Stomach (tissue), 4 donors: ENCODE measurements at regions not wholly inside any gene's neighbourhood (a gene's known extent, or its start where the extent isn't known, plus 50 kb on each side); places are given as distances from the start of the nearest gene placed in this dataset.

Experiments used
- EP300 ChIP-seq: sonication (generic); formaldehyde crosslinking; IDR thresholded peaks from one replicate; pipeline ENCODE4 v1.6.1; 2017; ENCODE audit warnings: antibody characterized with exemption
- POLR2A ChIP-seq, 4 donors: fragments of 450-650 bp; IDR thresholded peaks; one replicate each; pipeline ENCODE4 v1.6.1; 2016; ENCODE audit warnings: antibody characterized with exemption in 4 of 4, control low read depth in 2 of 4, mild to moderate bottlenecking in 1 of 4, moderate library complexity in 1 of 4
- TF ChIP-seq, protein P1 (sequence below), 7 experiments: fragments of 450-650 bp in 4 of 7; fragments of 200-600 bp in 3 of 7; sonication (generic) in 3 of 7; IDR thresholded peaks; one replicate each; pipeline ENCODE4 v1.5.1; 2016 to 2019; ENCODE audit warnings: antibody characterized with exemption in 7 of 7, control low read depth in 2 of 7, mild to moderate bottlenecking in 1 of 7

DNA sequence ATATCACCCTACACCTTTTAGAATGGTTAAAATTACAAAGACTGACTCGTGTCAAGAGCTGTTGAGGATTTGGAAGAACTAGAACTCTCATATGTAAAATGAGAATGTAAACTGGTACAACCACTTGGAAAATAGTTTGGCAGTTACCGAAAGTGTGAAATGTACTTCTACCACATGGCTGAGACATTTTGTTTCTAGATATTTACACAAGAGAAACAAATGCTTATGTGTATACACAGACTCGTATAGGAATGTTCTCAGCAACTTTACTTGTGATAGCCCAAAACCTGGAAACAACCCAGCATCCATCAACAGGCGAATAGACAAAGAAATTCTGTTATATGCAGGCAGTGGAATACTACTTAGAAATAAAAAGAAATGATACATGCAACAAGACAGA, 103.0 kb downstream of the BRMS1L start:
- TF ChIP-seq POLR2A (IDR thresholded peaks at IDR 0.05) = no peak
- TF ChIP-seq, protein P1, sequence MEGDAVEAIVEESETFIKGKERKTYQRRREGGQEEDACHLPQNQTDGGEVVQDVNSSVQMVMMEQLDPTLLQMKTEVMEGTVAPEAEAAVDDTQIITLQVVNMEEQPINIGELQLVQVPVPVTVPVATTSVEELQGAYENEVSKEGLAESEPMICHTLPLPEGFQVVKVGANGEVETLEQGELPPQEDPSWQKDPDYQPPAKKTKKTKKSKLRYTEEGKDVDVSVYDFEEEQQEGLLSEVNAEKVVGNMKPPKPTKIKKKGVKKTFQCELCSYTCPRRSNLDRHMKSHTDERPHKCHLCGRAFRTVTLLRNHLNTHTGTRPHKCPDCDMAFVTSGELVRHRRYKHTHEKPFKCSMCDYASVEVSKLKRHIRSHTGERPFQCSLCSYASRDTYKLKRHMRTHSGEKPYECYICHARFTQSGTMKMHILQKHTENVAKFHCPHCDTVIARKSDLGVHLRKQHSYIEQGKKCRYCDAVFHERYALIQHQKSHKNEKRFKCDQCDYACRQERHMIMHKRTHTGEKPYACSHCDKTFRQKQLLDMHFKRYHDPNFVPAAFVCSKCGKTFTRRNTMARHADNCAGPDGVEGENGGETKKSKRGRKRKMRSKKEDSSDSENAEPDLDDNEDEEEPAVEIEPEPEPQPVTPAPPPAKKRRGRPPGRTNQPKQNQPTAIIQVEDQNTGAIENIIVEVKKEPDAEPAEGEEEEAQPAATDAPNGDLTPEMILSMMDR (IDR thresholded peaks at IDR 0.05) = no peak
- no peak for TF ChIP-seq EP300
